ENCODE measurements at regions not wholly inside any gene's neighbourhood (a gene's known extent, or its start where the extent isn't known, plus 50 kb on each side); places are given as distances from the start of the nearest gene placed in this dataset.
A peak's percentile ranks its signal among the peaks of the same experiment; 100 is the strongest.

DNA sequence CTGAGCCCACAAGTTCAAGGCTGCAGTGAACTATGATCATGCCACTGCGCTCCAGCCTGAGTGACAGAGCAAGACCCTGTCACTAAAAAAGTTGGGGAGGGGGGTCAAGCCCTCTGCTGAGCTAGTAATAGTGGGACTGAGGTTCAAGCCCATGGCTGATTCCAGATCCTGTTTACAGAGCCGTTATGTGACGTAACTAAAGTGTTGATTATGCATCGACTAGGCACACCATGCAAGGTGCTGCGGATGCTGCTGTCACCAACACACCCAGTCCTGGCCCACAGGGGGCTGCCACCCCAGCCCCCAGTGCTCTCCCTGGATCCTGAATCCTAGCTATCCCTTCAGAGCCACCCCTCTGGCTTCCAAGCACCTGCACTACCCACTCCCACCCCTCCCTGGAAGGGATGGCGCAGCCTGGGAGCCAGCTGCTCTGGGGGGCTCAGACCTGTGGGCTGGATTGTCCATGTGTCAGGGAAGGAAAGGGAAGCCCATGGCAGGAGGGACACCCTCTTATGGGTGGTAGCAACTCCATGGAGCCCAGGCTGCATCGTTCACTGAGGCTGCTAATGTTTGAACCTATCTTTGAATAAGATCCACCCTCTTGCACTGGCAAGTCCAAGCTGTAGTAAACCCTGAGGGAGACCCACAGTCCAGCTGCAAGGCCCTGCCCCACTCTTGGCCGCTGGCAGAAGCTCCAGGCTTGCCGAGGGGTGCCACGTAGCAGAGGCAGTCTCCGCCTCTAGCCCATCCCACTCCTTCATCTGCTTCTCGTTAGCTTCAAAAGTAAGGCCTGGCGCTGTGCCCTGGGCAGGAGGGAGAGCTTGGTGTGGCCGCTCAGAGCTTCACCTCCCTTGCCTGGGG, 95.0 kb downstream of the SNX5 start:
- Histone ChIP-seq H3K36me3 (ENCODE audit: control insufficient read depth in 2 of 4, insufficient read depth in 4 of 4, low read length in 3 of 4) (no peaks in the 10 kb centered on the region), H3K9me3 (ENCODE audit: insufficient read depth in 2 of 2, low read depth in 1 of 2, low read length in 1 of 2) (no peaks in the 10 kb centered on the region), H3K79me2 (ENCODE audit: control insufficient read depth in 1 of 2, insufficient read depth in 2 of 2, low read length in 2 of 2) (no peaks in the 10 kb centered on the region), H4K8ac (ENCODE audit: extremely low read depth, insufficient read depth, low read length) (no peak overlapping the region), H3K4ac (replicated peaks; ENCODE audit: insufficient read length, low read depth, low read length) (peak overlapping the region; percentile 29), H3K23ac (ENCODE audit: insufficient read length) (no peak overlapping the region), H3K23me2 (ENCODE audit: low read depth, low read length) (no peaks in the 10 kb centered on the region), H3K4me1 (replicated peaks in 1 of 4; ENCODE audit: control insufficient read depth in 3 of 4, insufficient read depth in 4 of 4, low read length in 3 of 4) (peaks cover 12 to 37% (median 25%) of the 10 kb centered on the region in 4 experiments), H3K79me1 (ENCODE audit: low read depth, low read length) (no peaks in the 10 kb centered on the region), H4K91ac (replicated peaks; ENCODE audit: insufficient read length, low read length) (peak overlapping the region; percentile 94), H3K14ac (ENCODE audit: insufficient read length) (no peak overlapping the region), H3K56ac (replicated peaks; ENCODE audit: insufficient read length, low read depth, low read length) (no peak overlapping the region), H2BK5ac (ENCODE audit: low read depth, low read length) (peak overlapping the region; percentile 96; the same call in 1 of the 2 replicates), H4K5ac (ENCODE audit: insufficient read length, low read depth, low read length) (peak overlapping the region; percentile 16), H3K27me3 (replicated peaks in 1 of 4; ENCODE audit: control insufficient read depth in 3 of 4, extremely low read depth in 1 of 4, insufficient read depth in 3 of 4, low read length in 3 of 4) (no peaks in the 10 kb centered on the region), H3K27ac (ENCODE audit: low read depth, low read length) (no peak overlapping the region), H2BK20ac (ENCODE audit: low read length) (peak overlapping the region; percentile 86; the same call in 1 of the 2 replicates), H2BK12ac (ENCODE audit: low read depth, low read length) (peak overlapping the region; percentile 98; the same call in 1 of the 2 replicates), H3K4me2 (ENCODE audit: insufficient read depth in 1 of 2, low read depth in 2 of 2, low read length in 2 of 2) (peak overlapping the region; percentile 3 to 19; a peak in 2 of 4 replicates), H3K9ac (replicated peaks in 1 of 4; ENCODE audit: extremely low read depth in 1 of 4, low read depth in 3 of 4, low read length in 3 of 4) (no peak overlapping the region), H2AK5ac (ENCODE audit: low read depth, low read length) (peak overlapping the region; percentile 78; the same call in 1 of the 2 replicates), H2AFZ (ENCODE audit: low read length) (peak overlapping the region; percentile 67; the same call in 1 of the 2 replicates), H3K4me3 (ENCODE audit: extremely low read depth in 1 of 4, insufficient read depth in 2 of 4, low read depth in 3 of 4, low read length in 4 of 4) (no peak overlapping the region), H2BK15ac (ENCODE audit: low read length) (no peak overlapping the region), H3K18ac (ENCODE audit: extremely low read depth, low read length) (peak overlapping the region; percentile 72), H4K20me1 (replicated peaks in 1 of 2; ENCODE audit: control insufficient read depth in 1 of 2, insufficient read depth in 2 of 2, low read length in 2 of 2) (no peaks in the 10 kb centered on the region), H2BK120ac (replicated peaks; ENCODE audit: low read depth, low read length) (peak overlapping the region; percentile 75)
- TF ChIP-seq JUN (IDR thresholded peaks at IDR 0.05; ENCODE audit: low read depth, low read length) (no peak), POU5F1 (IDR thresholded peaks at IDR 0.05; ENCODE audit: low read depth, low read length) (no peak), TBP (IDR thresholded peaks at IDR 0.05; ENCODE audit: low read depth, low read length) (no peak), KDM4A (IDR thresholded peaks at IDR 0.05; ENCODE audit: low read depth, low read length, severe bottlenecking) (no peak), ASH2L (IDR thresholded peaks at IDR 0.05; ENCODE audit: low read length) (no peak), ZNF274 (IDR thresholded peaks at IDR 0.05; ENCODE audit: borderline replicate concordance, extremely low read depth, low read length) (no peak), TEAD4 (IDR thresholded peaks at IDR 0.05; ENCODE audit: low read depth, low read length) (no peak), GTF2F1 (IDR thresholded peaks at IDR 0.05; ENCODE audit: borderline replicate concordance, low read depth, low read length) (no peak), EGR1 (IDR thresholded peaks at IDR 0.05; ENCODE audit: borderline replicate concordance, low read depth, low read length) (no peak)
- ChIA-PET POLR2A (ENCODE audit: partially characterized antibody) (interaction anchor here (0.9 to 1.4 kb wide), 6 partner anchors 15 to 192 kb away, joined by 3 read pairs; partner anchors contain the start of gene RRBP1), CTCF (ENCODE audit: partially characterized antibody) (interaction anchor here (0.6 to 2.4 kb wide), 12 partner anchors 10 to 369 kb away, joined by 3 to 9 read pairs (median 4); partner anchors contain the start of gene RRBP1)
- 67% methylated on average over 14 of the region's 14 CpGs; no CpG with 5 or more reads in 1 of the 2 experiments for WGBS, 2 experiments (ENCODE audit: extremely low coverage in 1 of 2, insufficient coverage in 1 of 2, insufficient read length in 1 of 2, insufficient replicate concordance in 2 of 2, low coverage in 1 of 2, low lambda C conversion rate in 2 of 2, missing lambda C conversion rate in 1 of 2)
- no peak for DNase-seq (ENCODE audit: low read depth in 1 of 2, low spot score in 2 of 2)
- FAIRE-seq, result no peak

All from H1 (cell line).